ENCODE measurements at regions not wholly inside any gene's neighbourhood (a gene's known extent, or its start where the extent isn't known, plus 50 kb on each side); places are given as distances from the start of the nearest gene placed in this dataset.

DNA sequence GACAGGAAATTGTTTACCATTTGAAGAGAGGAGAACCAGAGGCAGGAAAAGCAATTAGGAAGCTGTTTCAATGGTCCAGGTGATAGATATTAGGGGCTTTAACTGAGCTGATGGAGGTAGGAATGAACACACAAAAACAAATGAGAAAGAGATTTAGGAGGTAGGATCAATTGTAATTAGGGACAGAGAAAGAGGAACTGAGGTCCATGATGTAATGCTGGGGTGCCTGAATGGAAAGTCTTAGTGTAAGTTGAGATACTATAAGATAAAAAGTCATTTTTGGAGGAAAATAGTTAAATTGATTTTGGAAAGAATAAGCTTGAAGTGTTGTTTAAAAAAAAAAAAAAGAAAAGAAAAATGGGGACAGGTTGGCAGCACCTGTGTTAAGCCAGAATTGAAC lies 58.5 kb upstream of the B3GAT2 start:
- TF ChIP-seq, protein P1, sequence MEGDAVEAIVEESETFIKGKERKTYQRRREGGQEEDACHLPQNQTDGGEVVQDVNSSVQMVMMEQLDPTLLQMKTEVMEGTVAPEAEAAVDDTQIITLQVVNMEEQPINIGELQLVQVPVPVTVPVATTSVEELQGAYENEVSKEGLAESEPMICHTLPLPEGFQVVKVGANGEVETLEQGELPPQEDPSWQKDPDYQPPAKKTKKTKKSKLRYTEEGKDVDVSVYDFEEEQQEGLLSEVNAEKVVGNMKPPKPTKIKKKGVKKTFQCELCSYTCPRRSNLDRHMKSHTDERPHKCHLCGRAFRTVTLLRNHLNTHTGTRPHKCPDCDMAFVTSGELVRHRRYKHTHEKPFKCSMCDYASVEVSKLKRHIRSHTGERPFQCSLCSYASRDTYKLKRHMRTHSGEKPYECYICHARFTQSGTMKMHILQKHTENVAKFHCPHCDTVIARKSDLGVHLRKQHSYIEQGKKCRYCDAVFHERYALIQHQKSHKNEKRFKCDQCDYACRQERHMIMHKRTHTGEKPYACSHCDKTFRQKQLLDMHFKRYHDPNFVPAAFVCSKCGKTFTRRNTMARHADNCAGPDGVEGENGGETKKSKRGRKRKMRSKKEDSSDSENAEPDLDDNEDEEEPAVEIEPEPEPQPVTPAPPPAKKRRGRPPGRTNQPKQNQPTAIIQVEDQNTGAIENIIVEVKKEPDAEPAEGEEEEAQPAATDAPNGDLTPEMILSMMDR (IDR thresholded peaks at IDR 0.05; ENCODE audit: poor library complexity): no peak
- no peak for TF ChIP-seq EZH2phosphoT487 (IDR thresholded peaks at IDR 0.05; ENCODE audit: low read depth, severe bottlenecking, unreplicated experiment)

Measured in hepatocyte (in vitro differentiated cells).